HG03378 (cell line): ENCODE measurements at regions not wholly inside any gene's neighbourhood (a gene's known extent, or its start where the extent isn't known, plus 50 kb on each side); places are given as distances from the start of the nearest gene placed in this dataset.
"Not testable (repeated sequence)": the region's sequence is repeated elsewhere in the genome, so short reads cannot be mapped to it uniquely, and the experiment has no call there.

Source experiments
- ATAC-seq: cut with Tn5 transposase; IDR thresholded peaks from one replicate; pipeline ENCODE4 v1.9.1; 2021; ENCODE audit warnings: mild to moderate bottlenecking, moderate library complexity; ENCODE audit not compliant: unreplicated experiment

DNA sequence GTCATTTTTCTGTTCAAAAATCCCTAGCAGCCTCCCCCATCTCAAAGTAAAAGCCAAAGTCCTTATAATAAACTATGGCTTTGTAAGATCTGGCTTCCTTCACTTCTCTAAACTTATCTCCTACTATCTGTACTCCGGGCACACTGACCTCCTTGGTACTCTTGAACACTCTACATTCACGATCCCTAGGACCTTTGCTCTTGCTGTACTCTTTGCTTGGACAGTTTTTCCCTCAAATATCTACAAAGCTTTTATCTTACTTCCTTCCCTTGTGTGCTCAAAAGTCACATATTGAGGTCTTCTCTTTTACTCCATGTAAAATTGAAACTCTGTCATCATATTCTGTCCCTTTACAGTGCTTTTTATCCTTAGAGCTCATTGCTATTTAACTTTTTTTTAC lies 616.6 kb downstream of the IRS1 start:
- ATAC-seq: no peak

DNA sequence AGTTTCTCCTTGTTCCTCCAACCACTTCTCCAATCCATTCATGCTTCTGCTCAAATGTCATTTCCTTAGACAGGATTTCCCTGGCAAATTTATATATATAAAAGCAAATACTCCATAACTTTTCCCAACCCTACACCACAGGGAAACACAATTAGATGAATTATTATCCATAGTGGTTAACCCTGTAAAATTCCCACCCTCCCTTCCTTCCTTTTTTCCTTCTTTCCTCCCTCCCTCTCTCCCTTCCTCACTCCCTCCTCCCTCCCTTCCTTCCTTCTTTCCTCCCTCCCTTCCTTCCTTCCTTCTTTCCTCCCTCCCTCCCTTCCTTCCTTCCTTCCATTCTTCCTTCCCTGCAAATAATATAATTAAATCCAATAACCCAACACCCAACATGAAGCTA lies 617.7 kb downstream of the IRS1 start:
- no peak for ATAC-seq

DNA sequence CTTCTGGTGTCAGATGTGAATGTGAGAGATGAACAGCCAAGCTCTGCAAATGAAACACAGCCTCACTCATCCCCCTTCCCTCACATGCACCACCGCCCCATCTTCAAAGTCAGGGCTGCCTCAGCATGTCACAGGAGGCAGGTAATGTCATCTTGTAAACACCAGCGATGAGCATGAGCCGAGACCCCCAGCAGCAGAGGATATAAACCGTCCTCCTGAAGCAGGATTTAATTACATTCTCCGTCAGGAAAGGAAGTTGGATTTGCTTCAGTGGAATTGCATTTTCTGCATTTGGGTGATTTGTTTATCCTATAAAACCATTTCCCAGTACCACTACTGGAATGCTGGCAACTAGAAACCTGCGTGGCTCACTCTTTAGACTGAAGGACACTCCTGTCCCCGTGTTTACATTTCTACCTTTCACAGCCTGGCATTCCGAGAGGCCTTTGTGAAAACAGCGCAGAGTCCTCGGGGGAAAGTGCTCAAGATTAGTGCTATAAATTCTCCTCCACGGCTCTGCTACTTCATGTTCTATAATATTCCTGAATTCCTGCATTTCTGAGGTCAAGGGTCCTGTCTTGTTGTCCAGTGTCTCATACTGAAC lies 619.2 kb downstream of the IRS1 start:
- ATAC-seq: no peak

DNA sequence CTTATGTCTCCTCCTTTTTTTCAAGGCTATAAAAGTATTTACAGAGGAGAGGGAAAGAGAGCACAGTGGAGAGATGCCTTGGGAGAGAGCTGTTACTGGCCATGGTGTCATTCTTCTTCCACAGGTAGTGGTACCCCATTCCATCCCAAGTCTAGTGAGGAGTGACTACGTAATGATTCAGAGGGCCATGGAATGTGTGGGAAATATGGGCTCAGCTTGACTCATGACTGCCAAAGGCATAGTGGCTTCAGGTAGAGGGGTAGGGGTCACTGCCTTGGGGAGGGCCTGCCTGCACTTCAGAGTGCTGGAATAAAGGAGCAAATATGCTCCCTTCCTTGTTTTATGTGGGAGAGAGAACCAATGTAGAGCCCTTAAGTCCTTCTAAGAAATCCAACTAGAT lies 620.6 kb downstream of the IRS1 start:
- no peak for ATAC-seq

DNA sequence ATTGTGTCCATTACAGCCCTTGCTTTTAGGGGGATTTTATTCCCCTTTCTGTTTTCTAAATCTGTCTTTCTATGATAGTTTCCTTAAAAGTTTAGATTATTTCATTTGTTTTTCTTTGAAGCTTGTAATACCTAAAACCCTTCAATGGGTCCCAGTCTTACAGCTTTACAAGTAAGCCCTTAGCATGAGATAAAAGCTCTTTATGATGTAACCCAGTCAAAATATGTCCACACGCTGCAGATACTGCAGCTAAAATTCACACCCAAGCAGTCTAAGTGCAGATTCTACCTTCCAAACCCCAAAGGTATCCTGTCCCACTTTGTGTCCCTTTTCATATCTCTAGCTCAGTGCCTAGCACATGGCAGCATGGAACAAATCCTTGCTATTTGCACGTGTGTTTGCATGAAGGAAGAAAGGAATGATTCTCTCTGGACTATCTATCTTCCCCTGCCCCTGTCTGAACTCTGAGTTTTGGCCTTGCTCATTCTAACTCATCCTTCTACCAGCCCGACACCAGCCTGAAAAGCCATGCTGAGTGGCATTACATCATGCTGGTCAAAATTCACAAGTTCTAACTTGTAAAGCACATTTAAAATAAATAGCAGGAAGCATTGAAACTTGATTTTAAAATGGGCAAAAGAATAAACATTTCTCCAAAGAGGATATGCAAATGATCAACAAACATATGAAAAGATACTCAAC lies 623.2 kb downstream of the IRS1 start:
- no peak for ATAC-seq

DNA sequence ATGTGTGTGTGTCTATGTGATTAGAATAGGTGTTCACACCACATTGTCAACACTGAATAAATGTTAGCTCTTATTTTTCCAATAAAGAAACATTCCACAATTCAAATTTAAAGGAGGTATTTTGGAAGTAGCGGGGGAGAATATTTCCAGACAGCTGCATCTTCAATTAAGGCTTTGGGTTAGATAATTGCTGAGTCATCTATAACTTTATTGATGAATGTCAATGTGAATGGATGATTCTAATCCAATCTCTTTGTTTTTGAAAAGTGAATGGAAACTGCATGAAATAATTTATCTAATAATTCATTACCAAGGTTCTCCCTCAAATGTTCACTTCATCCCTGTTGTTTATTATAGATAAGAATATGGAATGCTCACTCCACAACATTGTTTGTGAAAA lies 625.2 kb downstream of the IRS1 start:
- ATAC-seq: no peak

DNA sequence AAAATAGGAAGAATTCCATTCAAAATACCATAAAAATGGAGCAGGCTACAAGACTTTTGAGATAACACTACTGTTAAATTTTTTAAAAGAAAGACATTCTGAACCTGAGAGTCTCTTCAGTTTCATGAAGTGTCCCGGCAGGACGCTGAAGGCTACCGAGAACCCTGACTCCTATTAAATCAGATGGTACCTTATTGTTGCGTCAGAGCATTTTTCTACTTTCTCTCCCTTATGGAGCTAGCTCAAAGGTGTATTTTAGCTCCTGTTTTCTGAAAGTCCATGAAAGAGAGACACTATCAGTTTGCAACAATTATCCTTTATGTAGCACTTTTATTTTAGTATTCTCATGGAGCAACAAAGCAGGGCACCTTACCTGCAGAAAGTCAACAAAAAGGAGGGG lies 626.7 kb downstream of the IRS1 start:
- no peak for ATAC-seq

DNA sequence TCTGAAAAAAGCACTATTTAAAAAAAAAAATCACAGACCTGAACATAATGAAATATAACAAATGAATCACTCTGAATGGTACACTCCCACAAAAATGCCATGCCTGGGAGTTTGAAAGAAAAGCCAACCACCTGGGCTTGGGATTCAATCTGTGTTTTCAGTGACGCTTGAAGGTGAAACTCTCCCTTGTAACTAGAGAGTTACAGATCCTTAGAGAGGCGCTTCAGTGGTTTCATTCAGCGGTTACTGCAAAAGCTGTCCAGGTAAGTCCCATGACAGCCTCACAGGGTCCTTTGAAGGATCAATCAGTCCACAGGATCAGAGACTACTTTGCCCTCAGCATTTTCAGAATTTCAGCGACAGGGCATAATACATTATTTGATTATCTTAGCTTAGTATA lies 627.3 kb downstream of the IRS1 start:
- no peak for ATAC-seq

DNA sequence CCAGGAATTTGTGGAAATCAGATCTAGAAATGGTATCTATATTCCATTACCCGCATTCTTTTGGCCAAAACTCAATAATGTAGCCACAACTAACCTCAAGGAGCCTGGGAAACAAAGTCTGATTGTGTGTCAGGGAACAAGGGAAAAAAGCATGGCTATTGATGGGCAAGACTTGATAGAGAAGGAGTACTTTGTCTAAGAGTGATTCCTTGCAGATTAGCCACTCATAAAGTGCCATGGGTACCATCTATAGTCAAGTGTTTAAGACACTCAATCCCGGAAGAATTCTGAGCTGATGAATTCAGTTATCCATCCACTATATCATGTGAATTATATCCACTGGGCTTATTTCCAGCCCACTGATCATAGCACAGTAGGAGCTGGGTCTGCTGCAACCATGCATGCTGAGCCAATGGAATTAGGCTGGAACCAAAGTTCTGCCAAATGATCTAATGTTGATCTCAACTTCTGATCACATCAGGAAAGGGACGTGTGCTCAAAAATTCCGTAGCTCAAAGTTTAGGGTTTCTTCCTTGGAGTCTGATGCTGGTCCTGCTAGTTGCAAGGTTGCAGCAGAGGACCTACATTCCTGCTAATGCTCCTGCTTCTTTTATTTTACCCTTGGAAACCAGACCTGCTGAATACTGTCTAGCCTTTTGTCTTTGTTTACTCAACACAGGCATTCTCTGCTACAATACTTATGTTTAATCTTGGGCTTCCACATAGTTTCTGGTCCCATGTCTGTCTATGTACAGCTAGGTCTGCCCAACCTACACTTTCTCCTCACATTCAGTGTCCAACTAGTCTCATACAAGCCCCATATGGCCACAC lies 629.7 kb downstream of the IRS1 start:
- no peak for ATAC-seq

DNA sequence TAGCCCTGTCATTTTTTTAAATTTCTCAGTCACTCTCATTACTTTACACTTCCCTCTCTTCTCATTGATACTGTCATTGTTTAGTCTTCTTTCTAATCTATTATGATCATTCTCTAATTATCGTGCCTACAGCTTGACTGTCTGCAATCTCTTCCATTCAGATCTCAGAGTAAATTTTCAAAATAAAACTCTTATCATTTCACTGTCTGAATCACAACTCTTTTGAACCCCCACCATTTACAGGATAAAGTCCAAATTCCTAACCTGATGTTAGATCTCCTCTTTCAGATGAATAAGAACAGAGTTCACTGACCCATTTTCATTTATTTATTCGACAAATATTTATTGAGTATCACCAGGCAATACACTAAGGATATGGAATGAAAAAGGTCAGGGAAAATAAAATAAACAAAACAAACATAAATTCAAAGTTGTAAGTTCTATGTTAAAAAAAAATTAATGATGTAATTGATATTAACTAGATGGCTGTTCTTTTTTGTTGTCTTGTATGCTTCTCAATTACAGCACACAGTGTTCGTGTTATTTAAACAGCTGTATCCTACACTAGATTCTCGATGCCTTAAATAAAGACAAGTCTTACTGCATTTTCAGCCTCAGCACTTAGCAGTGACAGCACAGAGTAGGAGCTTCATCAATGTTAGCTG lies 631.0 kb downstream of the IRS1 start:
- no peak for ATAC-seq

DNA sequence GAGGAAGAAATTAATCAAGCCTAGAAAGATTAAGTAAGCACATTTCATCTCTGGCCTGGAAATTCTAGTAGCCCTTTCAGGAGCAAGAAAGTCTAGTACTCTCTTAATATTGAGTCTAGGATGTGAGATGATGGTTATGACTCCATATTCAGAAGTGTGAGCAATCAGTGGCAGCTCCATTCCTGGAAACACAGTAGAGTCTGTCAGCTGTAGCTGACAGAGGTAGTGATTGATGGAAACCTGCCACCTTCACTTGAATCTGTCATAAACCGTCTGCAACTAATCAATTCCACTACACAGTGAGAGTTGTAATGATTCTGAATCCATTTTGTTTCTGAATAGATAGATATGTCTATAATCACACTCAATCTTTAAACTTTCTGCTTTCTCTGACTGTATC lies 635.1 kb downstream of the IRS1 start:
- no peak for ATAC-seq

DNA sequence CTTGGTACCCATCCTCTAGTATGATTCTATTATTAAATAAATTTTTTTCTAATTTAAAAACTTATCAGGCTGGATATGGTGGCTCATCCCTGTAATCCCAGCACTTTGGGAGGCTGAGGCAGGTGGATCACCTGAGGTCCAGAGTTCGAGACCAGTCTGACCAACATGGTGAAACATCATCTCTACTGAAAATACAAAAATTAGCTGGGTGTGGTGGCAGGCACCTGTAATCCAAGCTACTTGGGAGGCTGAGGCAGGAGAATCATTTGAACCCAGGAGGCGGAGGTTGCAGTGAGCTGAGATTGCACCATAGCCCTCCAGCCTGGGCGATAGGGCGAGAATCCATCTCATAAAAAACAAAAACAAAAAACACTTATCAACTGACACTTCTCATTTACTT lies 639.0 kb downstream of the IRS1 start:
- not testable (repeated sequence) for ATAC-seq

DNA sequence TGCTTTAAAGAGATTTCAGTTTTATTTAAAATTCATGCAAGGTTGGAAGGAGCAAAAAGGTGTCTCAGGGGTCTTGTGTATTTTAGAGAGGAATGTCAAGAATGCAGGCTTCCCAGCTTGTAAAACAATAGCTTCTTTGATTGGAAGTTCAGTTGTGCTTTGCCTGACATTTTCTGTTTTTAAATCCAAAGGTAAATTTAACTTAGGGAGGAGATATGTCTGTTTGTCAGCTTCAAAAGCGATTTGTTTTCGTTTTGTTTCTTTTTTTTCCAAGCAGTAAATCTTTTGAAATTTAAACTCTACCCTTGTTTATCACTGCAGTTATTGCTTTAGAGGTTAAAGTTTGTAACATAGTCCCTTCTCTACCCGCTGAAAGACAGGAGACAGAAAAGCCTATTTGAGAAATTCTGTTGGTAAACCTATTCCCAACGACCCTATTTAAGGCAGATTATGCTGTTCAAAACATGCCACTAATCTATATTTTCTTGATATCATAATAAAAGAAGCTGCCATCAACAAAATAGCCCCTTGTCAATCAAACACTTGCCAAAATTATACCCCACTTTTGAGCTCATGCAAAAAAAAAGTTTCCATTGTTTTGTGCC lies 639.6 kb downstream of the IRS1 start:
- no peak for ATAC-seq

DNA sequence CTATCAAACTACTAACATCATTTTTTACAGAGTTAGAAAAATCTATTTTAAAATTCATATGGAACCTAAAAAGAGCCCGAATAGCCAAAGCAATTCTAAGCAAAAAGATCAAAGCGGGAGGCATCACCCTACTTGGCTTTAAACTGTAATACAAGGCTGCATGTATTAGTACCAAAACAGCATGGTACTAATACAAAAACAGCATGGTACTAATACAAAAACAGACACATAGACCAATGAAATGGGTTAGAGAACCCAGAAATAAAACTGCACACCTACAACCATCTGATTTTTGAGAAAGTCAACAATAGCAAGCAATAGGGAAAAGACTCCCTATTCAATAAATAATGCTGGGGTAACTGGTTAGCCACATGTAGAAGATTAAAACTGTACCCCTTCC lies 640.7 kb downstream of the IRS1 start:
- ATAC-seq: no peak

DNA sequence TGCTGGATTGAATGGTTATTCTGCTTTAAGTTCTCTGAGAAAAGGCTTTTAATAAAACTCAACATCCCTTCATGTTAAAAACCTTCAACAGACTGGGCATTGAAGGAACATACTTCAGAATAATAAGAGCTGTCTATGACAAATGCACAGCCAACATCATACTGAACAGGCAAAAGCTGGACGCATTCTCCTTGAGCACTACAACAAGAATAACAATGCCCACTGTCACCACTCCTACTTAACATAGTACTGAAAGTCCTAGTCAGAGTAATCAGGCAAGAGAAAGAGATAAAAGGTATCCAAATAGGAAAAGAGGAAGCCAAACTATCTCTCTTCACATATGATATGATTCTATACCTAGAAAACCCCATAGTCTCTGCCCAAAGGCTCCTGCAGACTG lies 641.4 kb downstream of the IRS1 start:
- no peak for ATAC-seq

DNA sequence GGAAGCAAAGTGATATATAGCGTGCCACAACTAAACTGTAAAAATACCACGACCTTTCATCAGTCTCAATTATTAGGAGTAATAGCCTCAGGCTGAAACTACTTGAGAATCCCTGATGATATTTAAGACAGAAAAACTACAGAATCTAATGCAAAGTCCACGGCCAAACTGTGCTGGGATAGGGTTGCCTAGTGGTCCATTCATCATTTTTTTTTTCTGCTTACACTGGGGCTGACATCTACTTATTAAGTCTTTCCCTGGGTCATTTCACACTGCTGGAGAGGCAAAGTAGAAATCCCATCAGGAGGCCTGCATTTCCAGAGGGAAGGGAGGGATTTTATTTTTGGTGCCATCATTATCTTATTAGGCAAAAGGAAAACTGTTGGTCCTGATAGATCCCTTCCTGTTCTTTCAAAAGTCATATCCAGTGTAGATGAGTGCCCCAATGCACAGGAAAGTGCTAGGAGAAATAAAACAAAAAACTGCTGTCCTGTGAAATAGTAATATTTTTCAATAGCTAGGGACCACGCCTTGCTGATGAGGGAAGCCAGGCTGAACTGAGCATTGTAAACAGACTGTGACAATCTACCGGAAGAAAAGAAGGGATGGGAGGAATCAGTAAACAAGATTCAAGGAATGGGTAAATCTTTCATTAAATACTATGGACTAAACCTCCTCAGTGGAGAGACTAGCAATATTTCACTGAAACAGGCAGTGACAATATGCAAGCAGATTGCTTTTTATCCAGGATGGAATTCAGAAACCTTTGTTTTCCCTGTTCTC lies 644.3 kb downstream of the IRS1 start:
- no peak for ATAC-seq

DNA sequence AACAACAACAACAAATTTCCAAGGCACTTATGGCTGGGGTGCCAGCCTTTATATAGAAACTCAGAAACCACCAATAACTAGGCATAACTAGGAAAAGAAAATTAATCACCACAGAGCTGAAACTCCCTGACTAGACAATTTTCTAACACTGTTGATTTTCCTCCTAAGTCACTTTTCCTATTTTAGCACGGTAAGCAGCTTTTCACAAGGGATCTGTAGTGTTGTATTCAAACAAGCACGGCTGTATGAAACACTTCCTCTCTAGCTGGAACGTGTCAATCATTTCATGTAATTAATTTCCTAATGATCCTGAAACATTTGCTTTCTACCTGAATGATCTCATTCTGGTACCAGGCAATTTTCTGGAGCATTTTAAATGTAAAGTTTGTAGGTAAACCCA lies 645.0 kb downstream of the IRS1 start:
- ATAC-seq: no peak

DNA sequence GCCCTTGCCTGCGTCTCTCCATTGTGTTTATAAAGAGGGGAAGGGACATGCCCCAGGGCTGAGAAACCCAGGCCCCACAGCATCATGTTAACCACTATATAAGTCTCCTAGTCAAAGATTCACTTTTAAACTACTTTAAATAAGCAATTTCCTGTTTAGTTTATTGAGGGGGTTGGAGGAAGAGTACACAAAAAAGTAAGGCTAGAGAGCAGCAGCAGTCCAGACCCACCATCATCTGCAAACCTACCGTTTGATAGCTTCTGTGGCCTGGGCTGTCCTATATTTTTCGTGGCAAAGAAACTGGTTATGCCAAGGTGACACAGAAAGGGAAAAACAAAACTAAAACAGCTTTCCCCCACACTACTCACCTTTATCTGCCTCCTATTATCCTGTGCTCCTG lies 646.1 kb downstream of the IRS1 start:
- ATAC-seq: no peak

DNA sequence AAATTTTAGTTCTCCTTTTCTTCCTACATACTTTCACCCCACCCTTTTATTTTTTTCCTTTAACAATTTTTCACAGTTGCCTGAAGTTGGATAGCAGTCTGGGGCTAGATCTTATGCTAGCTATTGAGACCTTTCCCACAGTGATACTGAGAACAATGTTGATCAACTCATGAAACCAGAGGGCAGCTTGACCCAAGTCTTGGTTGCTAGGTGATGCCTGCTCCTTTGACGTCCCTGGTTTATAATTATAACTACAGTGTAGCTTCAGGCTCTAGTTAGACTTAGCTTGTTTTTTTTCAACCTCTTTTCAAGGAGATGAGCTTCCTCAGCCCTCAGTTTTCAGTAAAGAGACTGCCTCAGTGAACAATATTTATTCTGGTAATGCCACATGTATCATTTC lies 648.5 kb downstream of the IRS1 start:
- ATAC-seq: no peak

DNA sequence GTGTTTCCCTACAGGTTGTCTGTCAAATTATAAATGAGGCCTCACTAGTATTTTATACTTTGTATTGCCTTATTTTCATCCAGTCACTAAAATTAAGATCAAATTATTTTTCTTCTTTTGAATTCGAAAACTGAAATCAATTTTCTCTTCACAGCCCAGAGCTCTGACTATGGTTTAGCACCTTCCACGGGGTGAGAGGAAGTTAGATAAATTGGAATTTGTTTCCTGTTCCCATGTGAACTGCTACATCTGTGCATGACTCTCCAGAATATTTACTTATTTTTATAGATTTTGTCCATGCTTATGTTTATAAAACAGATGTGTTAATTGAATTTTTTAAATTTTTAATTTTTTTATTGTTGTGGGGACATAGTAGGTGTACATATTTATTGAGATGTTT lies 656.5 kb downstream of the IRS1 start:
- ATAC-seq: no peak
